GM18511 (cell line): ENCODE measurements at regions not wholly inside any gene's neighbourhood (a gene's known extent, or its start where the extent isn't known, plus 50 kb on each side); places are given as distances from the start of the nearest gene placed in this dataset.
"Not testable (repeated sequence)": the region's sequence is repeated elsewhere in the genome, so short reads cannot be mapped to it uniquely, and the experiment has no call there.

ENCODE experiments used
- ATAC-seq: cut with Tn5 transposase; IDR thresholded peaks from one replicate; pipeline ENCODE4 v1.9.1; 2021; ENCODE audit warnings: mild to moderate bottlenecking, moderate library complexity; ENCODE audit not compliant: unreplicated experiment

GRCh38 chr5:62240494-62240893 lies 65.5 kb upstream of the KIF2A start:
- not testable (repeated sequence) for ATAC-seq

- ATAC-seq: not testable (repeated sequence)
These were observed 64.0 kb upstream of the KIF2A start for GRCh38 chr5:62242000-62242399.

GRCh38 chr5:62243046-62243445 lies 63.0 kb upstream of the KIF2A start:
- ATAC-seq: not testable (repeated sequence)

- ATAC-seq: not testable (repeated sequence)
These were observed 57.8 kb upstream of the KIF2A start for GRCh38 chr5:62248192-62248591.

DNA sequence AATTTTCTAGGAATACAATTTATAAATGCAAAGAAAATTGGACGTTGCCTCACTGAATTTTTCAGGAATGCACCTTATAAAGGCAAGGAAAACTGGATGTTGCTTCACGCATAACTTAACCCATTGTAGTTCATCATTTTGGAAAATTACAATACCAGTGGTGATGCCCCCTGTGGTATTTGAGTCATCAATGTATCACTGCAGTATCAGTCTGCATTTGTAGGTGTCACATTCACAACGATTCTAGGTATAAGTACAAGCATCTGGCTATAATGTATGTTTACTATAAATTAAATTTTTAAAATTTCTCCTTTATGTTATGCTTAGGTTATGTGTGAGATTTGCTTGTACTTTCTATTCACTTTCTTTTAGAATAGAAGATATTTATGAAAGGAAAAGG lies 55.9 kb upstream of the KIF2A start:
- not testable (repeated sequence) for ATAC-seq

GRCh38 chr5:62250919-62251318 lies 55.1 kb upstream of the KIF2A start:
- peak; percentile 76 for ATAC-seq

DNA sequence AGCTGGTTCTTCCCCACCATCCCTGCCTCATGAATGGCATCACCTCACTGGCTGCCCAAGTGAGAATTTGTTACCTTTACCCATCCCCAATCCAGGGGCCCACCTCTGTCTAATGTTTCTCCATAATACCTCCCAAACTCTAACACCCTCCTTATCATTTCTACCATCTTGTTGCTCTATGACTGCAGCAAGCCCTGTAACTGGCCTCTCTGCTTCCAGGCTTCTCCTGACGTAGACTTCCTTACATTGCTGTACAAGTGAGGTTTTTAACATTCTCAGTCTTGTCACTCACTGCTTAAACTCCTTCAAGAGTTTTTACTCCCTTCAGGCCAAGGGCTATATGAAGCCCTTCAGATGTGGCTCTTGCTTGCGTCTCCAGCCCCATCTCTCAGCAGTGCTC lies 53.5 kb upstream of the KIF2A start:
- not testable (repeated sequence) for ATAC-seq

DNA sequence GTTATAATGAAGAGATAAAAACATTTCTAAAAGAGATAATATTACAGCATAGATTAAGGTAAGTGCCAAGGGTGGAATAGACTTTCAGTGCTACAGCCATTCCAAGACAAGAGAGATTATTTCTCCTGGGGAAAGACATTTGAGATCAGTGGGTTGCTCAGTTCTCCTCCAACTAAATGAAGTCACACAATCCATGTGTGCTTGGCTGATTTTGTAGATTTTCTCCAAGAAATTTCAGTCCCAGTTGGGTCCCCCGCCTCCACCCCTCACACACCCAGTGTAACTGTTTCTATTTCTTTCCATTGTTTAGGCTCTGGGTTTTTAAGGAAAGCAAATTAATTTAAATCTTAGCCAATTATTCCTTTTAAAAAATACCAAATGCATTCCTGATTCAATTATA lies 50.5 kb upstream of the KIF2A start:
- not testable (repeated sequence) for ATAC-seq

GRCh38 chr5:62256161-62257019 lies 49.6 kb upstream of the KIF2A start:
- ATAC-seq: peak; percentile 85
